DOHH2 (cell line): ENCODE measurements at regions not wholly inside any gene's neighbourhood (a gene's known extent, or its start where the extent isn't known, plus 50 kb on each side); places are given as distances from the start of the nearest gene placed in this dataset.

ENCODE experiments used
- H3F3A ChIP-seq: fragments of 200-600 bp; sonication (generic), shearing (Covaris generic); 2 replicates; pipeline ENCODE4 v1.6.0; 2016; ENCODE audit warnings: antibody characterized with exemption, mild to moderate bottlenecking; ENCODE audit not compliant: control insufficient read depth, insufficient read depth
- H3K27ac ChIP-seq: fragments of 200-600 bp; sonication (generic); 2 replicates; pipeline ENCODE4 v1.5.1; 2014; ENCODE audit warnings: low read depth, mild to moderate bottlenecking, low read length, moderate library complexity
- H3K27me3 ChIP-seq: fragments of 200-600 bp; sonication (generic); 2 replicates; pipeline ENCODE4 v1.6.1; 2014; ENCODE audit warnings: mild to moderate bottlenecking, low read length, mixed read lengths; ENCODE audit not compliant: control insufficient read depth
- H3K36me3 ChIP-seq: fragments of 200-600 bp; sonication (generic); 2 replicates; pipeline ENCODE4 v1.6.1; 2014; ENCODE audit warnings: mild to moderate bottlenecking, low read length, moderate library complexity, mixed read lengths; ENCODE audit not compliant: control insufficient read depth
- H3K4me1 ChIP-seq: fragments of 200-600 bp; sonication (generic); 2 replicates; pipeline ENCODE4 v1.6.1; 2014; ENCODE audit warnings: mild to moderate bottlenecking, low read length, mixed read lengths; ENCODE audit not compliant: control insufficient read depth
- H3K4me2 ChIP-seq: fragments of 200-600 bp; sonication (generic); 2 replicates; pipeline ENCODE4 v1.6.0; 2014; ENCODE audit warnings: mild to moderate bottlenecking, low read length, moderate library complexity
- H3K4me3 ChIP-seq: fragments of 200-600 bp; sonication (generic); 2 replicates; pipeline ENCODE4 v1.5.1; 2014; ENCODE audit warnings: mild to moderate bottlenecking, low read length, mixed read lengths
- H3K79me2 ChIP-seq: fragments of 200-600 bp; sonication (generic); 2 replicates; pipeline ENCODE4 v1.6.1; 2014; ENCODE audit warnings: mild to moderate bottlenecking, low read length, mixed read lengths; ENCODE audit not compliant: control insufficient read depth
- H3K9me2 ChIP-seq: fragments of 200-600 bp; sonication (generic); replicated peaks from 2 replicates; pipeline ENCODE4 v1.6.1; 2014; ENCODE audit warnings: mild to moderate bottlenecking, low read length, mixed read lengths; ENCODE audit not compliant: control insufficient read depth
- H3K9me3 ChIP-seq: fragments of 200-600 bp; sonication (generic); 2 replicates; pipeline ENCODE4 v1.6.1; 2014; ENCODE audit warnings: antibody characterized with exemption, low read length, mixed read lengths; ENCODE audit not compliant: control insufficient read depth, insufficient read depth
- H4K20me1 ChIP-seq: fragments of 200-600 bp; sonication (generic); 2 replicates; pipeline ENCODE4 v1.6.0; 2014; ENCODE audit warnings: low read depth, mild to moderate bottlenecking, antibody characterized with exemption, low read length, moderate library complexity; ENCODE audit not compliant: control insufficient read depth, insufficient read depth
- EZH2phosphoT487 ChIP-seq: fragments of 200-600 bp; sonication (generic); IDR thresholded peaks from 2 replicates; pipeline ENCODE4 v1.6.1; 2017; ENCODE audit warnings: borderline replicate concordance, mild to moderate bottlenecking, antibody characterized with exemption, low read length, moderate library complexity, mixed read lengths
- TF ChIP-seq, protein P1 (sequence below): fragments of 200-600 bp; sonication (generic); IDR thresholded peaks from one replicate; pipeline ENCODE4 v1.5.1; 2014; ENCODE audit warnings: antibody characterized with exemption, mild to moderate bottlenecking, low read depth, low read length; ENCODE audit not compliant: poor library complexity, severe bottlenecking

- Histone ChIP-seq H3K27ac (no peak overlapping the region), H3K4me2 (no peak overlapping the region), H3K9me3 (no peaks in the 10 kb centered on the region), H3K36me3 (no peaks in the 10 kb centered on the region), H3K4me3 (no peak overlapping the region), H3K9me2 (no peaks in the 10 kb centered on the region), H4K20me1 (no peaks in the 10 kb centered on the region), H3F3A (no peaks in the 10 kb centered on the region), H3K27me3 (no peaks in the 10 kb centered on the region), H3K4me1 (no peaks in the 10 kb centered on the region), H3K79me2 (no peaks in the 10 kb centered on the region)
- TF ChIP-seq, protein P1, sequence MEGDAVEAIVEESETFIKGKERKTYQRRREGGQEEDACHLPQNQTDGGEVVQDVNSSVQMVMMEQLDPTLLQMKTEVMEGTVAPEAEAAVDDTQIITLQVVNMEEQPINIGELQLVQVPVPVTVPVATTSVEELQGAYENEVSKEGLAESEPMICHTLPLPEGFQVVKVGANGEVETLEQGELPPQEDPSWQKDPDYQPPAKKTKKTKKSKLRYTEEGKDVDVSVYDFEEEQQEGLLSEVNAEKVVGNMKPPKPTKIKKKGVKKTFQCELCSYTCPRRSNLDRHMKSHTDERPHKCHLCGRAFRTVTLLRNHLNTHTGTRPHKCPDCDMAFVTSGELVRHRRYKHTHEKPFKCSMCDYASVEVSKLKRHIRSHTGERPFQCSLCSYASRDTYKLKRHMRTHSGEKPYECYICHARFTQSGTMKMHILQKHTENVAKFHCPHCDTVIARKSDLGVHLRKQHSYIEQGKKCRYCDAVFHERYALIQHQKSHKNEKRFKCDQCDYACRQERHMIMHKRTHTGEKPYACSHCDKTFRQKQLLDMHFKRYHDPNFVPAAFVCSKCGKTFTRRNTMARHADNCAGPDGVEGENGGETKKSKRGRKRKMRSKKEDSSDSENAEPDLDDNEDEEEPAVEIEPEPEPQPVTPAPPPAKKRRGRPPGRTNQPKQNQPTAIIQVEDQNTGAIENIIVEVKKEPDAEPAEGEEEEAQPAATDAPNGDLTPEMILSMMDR, result no peak
Observed at GRCh38 chr13:76481738-76482137, 404.5 kb downstream of the KCTD12 start.

DNA sequence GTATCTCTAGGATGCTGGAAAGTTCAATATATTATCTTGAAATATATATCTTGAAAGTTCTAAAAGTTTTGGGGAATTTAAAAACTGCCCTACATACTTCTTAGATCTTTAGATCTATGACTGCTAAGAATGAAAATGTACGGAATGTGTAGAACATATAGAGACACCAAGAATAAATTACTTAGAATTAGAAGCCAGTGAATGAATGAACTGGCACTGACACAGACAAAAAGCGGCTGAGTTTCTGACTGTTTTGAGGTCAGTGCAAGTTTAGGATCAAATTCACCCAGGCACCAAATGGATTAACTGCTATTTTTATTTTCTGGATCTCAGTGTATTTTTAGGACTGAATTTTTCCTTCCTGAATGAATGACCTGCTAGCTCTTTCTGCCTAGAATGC lies 411.2 kb downstream of the KCTD12 start:
- no peaks in the 10 kb centered on the region for H4K20me1 ChIP-seq
- H3K9me2 ChIP-seq, result no peaks in the 10 kb centered on the region
- no peak overlapping the region for H3K27ac ChIP-seq
- H3K36me3 ChIP-seq, result no peaks in the 10 kb centered on the region
- H3K4me3 ChIP-seq, result no peak overlapping the region
- no peaks in the 10 kb centered on the region for H3K4me1 ChIP-seq
- H3K27me3 ChIP-seq, result no peaks in the 10 kb centered on the region
- no peaks in the 10 kb centered on the region for H3F3A ChIP-seq
- no peaks in the 10 kb centered on the region for H3K79me2 ChIP-seq
- H3K9me3 ChIP-seq, result no peaks in the 10 kb centered on the region
- TF ChIP-seq, protein P1, result no peak
- no peak for TF ChIP-seq EZH2phosphoT487
- no peak overlapping the region for H3K4me2 ChIP-seq

- H3K27ac ChIP-seq, result no peak overlapping the region
- no peaks in the 10 kb centered on the region for H3K79me2 ChIP-seq
- no peak for TF ChIP-seq EZH2phosphoT487
- TF ChIP-seq, protein P1, result no peak
- H3K4me3 ChIP-seq, result no peak overlapping the region
- no peaks in the 10 kb centered on the region for H4K20me1 ChIP-seq
- no peaks in the 10 kb centered on the region for H3K4me1 ChIP-seq
- no peaks in the 10 kb centered on the region for H3K27me3 ChIP-seq
- no peaks in the 10 kb centered on the region for H3K9me2 ChIP-seq
- no peaks in the 10 kb centered on the region for H3K9me3 ChIP-seq
- no peaks in the 10 kb centered on the region for H3K36me3 ChIP-seq
- H3K4me2 ChIP-seq, result no peak overlapping the region
- H3F3A ChIP-seq, result no peaks in the 10 kb centered on the region
Observed at GRCh38 chr13:76474356-76474755, 411.8 kb downstream of the KCTD12 start.

GRCh38 chr13:76473552-76474134 lies 412.6 kb downstream of the KCTD12 start:
- Histone ChIP-seq H3K79me2 (no peaks in the 10 kb centered on the region), H3K9me2 (no peaks in the 10 kb centered on the region), H3K27me3 (no peaks in the 10 kb centered on the region), H4K20me1 (no peaks in the 10 kb centered on the region), H3K36me3 (no peaks in the 10 kb centered on the region), H3K9me3 (no peaks in the 10 kb centered on the region), H3K4me3 (no peak overlapping the region), H3K27ac (no peak overlapping the region), H3K4me1 (no peaks in the 10 kb centered on the region), H3F3A (no peaks in the 10 kb centered on the region), H3K4me2 (no peak overlapping the region)
- no peak for TF ChIP-seq EZH2phosphoT487
- TF ChIP-seq, protein P1, result peak; percentile 83
